Esophagus muscularis mucosa (tissue), 4 donors: ENCODE measurements at regions not wholly inside any gene's neighbourhood (a gene's known extent, or its start where the extent isn't known, plus 50 kb on each side); places are given as distances from the start of the nearest gene placed in this dataset.
"Not testable (repeated sequence)": the region's sequence is repeated elsewhere in the genome, so short reads cannot be mapped to it uniquely, and the experiment has no call there.

Experiments
- DNase-seq: peaks from one replicate; pipeline ENCODE4 v3.0.0-alpha.2; 2017; ENCODE audit errors: extremely low spot score
- H3K27ac ChIP-seq, 4 donors: fragments of 200-600 bp; sonication (generic); replicated peaks in 1 of 4; 1 replicate in 3 of 4; 2 replicates in 1 of 4; pipeline ENCODE4 v1.5.1; 2016 to 2019; ENCODE audit warnings: mild to moderate bottlenecking in 1 of 4
- H3K27me3 ChIP-seq, 4 donors: fragments of 200-600 bp; sonication (generic); one replicate each; pipeline versions ENCODE4 v1.5.1 to v1.6.0; 2016 to 2019
- H3K36me3 ChIP-seq, 4 donors: fragments of 200-600 bp; sonication (generic); one replicate each; pipeline ENCODE4 v1.5.1; 2016 to 2019
- H3K4me1 ChIP-seq, 4 donors: fragments of 200-600 bp; sonication (generic); one replicate each; pipeline ENCODE4 v1.5.1; 2016 to 2019
- H3K4me3 ChIP-seq, 4 donors: fragments of 200-600 bp; sonication (generic); 1 replicate in 2 of 4; 2 replicates in 2 of 4; pipeline ENCODE4 v1.5.1; 2016 to 2019; ENCODE audit warnings: mild to moderate bottlenecking in 4 of 4, moderate library complexity in 1 of 4
- H3K9me3 ChIP-seq, 4 donors: fragments of 200-600 bp; sonication (generic); 1 replicate in 3 of 4; 2 replicates in 1 of 4; pipeline ENCODE4 v1.5.1; 2016 to 2019
- EP300 ChIP-seq: sonication (generic); formaldehyde crosslinking; IDR thresholded peaks from one replicate; pipeline ENCODE4 v1.6.1; 2017; ENCODE audit warnings: antibody characterized with exemption
- POLR2A ChIP-seq: fragments of 450-650 bp; IDR thresholded peaks from one replicate; pipeline ENCODE4 v1.6.1; 2017; ENCODE audit warnings: antibody characterized with exemption, moderate library complexity, mild to moderate bottlenecking, low read depth
- POLR2AphosphoS5 ChIP-seq, 2 donors: sonication (generic); formaldehyde crosslinking; IDR thresholded peaks; one replicate each; pipeline ENCODE4 v1.6.1; 2017; ENCODE audit warnings: antibody characterized with exemption in 2 of 2
- WGBS: methylation state at CpG from one replicate; pipeline ENCODE4 v1.1.5; 2018; 5-methylcytosine and 5-hydroxymethylcytosine counted together
- intact Hi-C: fragments of 100-400 bp; cut with DNase I; formaldehyde crosslinking; loops from one replicate; pipeline ENCODE4 v1.15.1; 2023
- TF ChIP-seq, protein P1 (sequence below), 3 experiments: fragments of 200-600 bp in 2 of 3; fragments of 450-650 bp in 1 of 3; sonication (generic) in 2 of 3; IDR thresholded peaks; one replicate each; pipeline ENCODE4 v1.5.1; 2017 to 2019; ENCODE audit warnings: antibody characterized with exemption in 3 of 3, mild to moderate bottlenecking in 2 of 3, moderate library complexity in 1 of 3

DNA sequence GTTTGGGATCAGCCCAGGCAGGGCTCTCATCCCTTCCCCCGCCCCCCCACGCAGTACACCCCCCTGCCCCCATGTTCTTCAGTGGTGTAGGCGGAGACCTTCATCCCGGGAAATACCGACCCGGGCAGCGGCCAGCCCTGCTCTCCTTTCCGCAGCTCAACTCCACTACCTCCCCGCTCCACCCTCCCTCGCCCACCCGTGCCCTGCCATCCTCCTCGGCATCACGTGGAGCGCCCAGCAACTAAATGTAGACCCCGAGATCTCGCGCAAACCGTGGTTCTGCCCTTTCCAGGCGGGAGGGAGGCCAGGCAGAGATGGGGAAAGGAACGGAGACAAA, 1932.2 kb upstream of the DEFB115 start:
- peaks cover 0 to 1% (median under 1%) of the 10 kb centered on the region in 4 donors for H3K9me3 ChIP-seq
- H3K27me3 ChIP-seq = peaks cover 0 to 68% (median 0%) of the 10 kb centered on the region in 4 donors
- DNase-seq = peak; percentile 62
- intact Hi-C loops = no loop called here
- 77% methylated on average over 19 of the region's 20 CpGs for WGBS
- H3K27ac ChIP-seq = no peak overlapping the region
- TF ChIP-seq POLR2A = no peak
- TF ChIP-seq, protein P1, sequence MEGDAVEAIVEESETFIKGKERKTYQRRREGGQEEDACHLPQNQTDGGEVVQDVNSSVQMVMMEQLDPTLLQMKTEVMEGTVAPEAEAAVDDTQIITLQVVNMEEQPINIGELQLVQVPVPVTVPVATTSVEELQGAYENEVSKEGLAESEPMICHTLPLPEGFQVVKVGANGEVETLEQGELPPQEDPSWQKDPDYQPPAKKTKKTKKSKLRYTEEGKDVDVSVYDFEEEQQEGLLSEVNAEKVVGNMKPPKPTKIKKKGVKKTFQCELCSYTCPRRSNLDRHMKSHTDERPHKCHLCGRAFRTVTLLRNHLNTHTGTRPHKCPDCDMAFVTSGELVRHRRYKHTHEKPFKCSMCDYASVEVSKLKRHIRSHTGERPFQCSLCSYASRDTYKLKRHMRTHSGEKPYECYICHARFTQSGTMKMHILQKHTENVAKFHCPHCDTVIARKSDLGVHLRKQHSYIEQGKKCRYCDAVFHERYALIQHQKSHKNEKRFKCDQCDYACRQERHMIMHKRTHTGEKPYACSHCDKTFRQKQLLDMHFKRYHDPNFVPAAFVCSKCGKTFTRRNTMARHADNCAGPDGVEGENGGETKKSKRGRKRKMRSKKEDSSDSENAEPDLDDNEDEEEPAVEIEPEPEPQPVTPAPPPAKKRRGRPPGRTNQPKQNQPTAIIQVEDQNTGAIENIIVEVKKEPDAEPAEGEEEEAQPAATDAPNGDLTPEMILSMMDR (IDR thresholded peaks at IDR 0.05) = no peak
- TF ChIP-seq POLR2AphosphoS5 (IDR thresholded peaks at IDR 0.05) = no peak
- no peak for TF ChIP-seq EP300
- H3K36me3 ChIP-seq = no peaks in the 10 kb centered on the region
- peaks cover 0 to 14% (median 2%) of the 10 kb centered on the region in 4 donors for H3K4me1 ChIP-seq
- H3K4me3 ChIP-seq = peak overlapping the region in 1 of 4 donors; percentile 18

DNA sequence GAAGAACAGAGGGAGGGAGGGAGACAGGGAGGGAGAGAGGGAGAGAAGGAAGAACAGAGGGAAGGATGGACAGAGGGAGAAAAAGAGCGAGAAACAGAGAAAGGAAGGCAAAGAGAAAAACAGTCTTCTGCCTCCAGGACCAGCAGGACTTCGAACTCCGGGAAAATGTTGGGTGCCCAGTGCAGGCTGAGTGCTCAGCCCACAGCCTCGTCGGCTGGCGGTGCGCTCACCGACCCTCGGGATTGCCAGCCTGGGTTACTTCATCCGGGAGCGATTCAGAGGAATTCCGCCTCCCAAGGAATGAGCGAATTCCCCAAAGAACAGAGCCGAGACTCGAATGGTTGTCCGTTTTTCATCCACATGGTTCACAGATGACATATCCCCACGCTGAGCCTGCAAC, 1931.7 kb upstream of the DEFB115 start:
- H3K27ac ChIP-seq, H3K9me3 ChIP-seq, H3K36me3 ChIP-seq, intact Hi-C loops: not testable (repeated sequence)
- Histone ChIP-seq H3K4me1 (peaks cover 0 to 14% (median under 1%) of the 10 kb centered on the region in 4 donors), H3K4me3 (peak overlapping the region in 1 of 4 donors; percentile 18), H3K27me3 (peaks cover 0 to 68% (median 0%) of the 10 kb centered on the region in 4 donors)
- WGBS = 85% methylated on average over 14 of the region's 17 CpGs
- peak; percentile 53 for DNase-seq

DNA sequence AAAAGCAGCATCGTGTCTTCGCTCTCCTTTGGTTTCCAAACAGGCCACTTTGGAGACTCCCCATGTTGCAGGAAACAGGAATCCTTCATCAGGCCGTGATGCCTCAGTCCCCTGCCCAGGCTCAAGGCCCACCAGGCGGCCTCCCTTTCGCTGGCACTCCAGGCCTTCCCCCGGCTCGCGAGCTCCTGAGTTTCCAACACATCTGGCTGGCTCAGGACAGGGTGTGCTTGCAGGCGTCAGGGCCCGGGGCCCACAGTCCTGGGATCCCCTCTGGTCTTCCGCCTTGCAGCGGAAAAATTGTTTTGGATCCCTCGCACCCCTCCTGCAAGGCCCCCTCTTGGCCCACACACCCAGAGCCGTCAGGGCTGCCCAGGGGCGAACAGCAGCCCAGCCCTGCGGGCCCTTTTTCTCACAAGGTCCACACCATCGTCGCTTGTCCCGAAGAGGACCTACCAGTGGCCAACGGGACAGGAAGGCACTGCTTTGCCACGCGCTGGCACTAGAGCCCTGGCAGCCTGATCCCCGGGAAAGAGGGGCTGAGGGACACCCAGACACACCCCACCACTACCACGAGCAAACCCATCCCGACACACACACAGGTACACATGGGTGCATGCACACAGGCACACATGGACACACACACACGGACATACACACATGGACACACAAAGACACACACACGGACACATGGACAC, 1930.9 kb upstream of the DEFB115 start:
- Histone ChIP-seq H3K4me3 (no peak overlapping the region), H3K27ac (no peak overlapping the region), H3K36me3 (no peaks in the 10 kb centered on the region), H3K27me3 (peaks cover 0 to 73% (median 0%) of the 10 kb centered on the region in 4 donors), H3K4me1 (peaks cover 0 to 14% (median 0%) of the 10 kb centered on the region in 4 donors), H3K9me3 (peaks cover 0 to 14% (median 8%) of the 10 kb centered on the region in 4 donors)
- DNase-seq = peak; percentile 93
- intact Hi-C loops = no loop called here
- 76% methylated on average over 27 of the region's 27 CpGs for WGBS
- TF ChIP-seq, protein P1 (IDR thresholded peaks at IDR 0.05) = no peak
- TF ChIP-seq POLR2AphosphoS5 (IDR thresholded peaks at IDR 0.05) (no peak), EP300 (no peak), POLR2A (no peak)

DNA sequence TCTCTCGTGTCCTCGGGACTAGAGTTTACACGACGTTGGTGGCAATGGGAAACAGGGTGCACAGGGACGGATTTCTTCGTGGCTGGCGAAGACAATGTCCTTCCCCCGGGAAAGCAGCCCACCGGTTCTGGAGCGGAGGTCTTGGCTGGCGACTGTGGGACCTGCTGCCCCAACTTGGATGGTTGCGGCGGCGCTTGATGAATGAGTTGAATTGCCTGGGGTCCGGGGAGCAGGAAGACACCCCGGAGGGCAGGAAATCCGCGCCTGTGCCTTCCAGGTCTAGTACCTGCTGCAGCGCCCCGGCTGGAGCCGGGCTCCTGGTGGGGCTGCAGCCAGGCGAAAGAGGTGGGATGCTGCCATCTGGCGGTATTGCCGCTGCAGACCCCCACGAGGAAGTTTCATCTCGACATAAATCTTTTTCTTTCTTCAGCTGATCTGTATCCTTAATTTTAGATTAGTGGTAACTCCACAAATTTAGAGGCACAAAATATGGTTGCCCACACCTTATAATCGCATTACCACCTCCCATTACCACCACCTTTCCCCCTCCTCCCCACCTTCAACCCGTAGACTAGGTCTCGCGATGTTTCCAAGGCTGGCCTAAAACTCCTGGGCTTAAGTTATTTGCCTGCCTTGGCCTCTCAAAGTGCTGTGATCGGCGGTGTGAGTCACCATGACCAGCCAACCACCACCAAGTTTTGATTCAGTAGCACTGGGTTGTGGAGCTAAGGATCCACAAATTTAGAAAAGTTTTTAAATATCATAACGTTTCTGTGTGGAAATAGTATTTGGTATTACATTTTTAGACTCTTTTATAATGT, 1929.7 kb upstream of the DEFB115 start:
- H3K36me3 ChIP-seq, intact Hi-C loops, H3K27ac ChIP-seq, H3K4me3 ChIP-seq: not testable (repeated sequence)
- 47% methylated on average over 31 of the region's 33 CpGs for WGBS
- peaks cover 0 to 64% (median 0%) of the 10 kb centered on the region in 4 donors for H3K27me3 ChIP-seq
- H3K9me3 ChIP-seq = peaks cover 0 to 19% (median 8%) of the 10 kb centered on the region in 4 donors
- TF ChIP-seq, protein P1 (IDR thresholded peaks at IDR 0.05) = peak in 2 of 3 experiments; percentile 13 to 35
- DNase-seq = peak; percentile 93
- H3K4me1 ChIP-seq = peaks cover 0 to 14% (median 0%) of the 10 kb centered on the region in 4 donors

DNA sequence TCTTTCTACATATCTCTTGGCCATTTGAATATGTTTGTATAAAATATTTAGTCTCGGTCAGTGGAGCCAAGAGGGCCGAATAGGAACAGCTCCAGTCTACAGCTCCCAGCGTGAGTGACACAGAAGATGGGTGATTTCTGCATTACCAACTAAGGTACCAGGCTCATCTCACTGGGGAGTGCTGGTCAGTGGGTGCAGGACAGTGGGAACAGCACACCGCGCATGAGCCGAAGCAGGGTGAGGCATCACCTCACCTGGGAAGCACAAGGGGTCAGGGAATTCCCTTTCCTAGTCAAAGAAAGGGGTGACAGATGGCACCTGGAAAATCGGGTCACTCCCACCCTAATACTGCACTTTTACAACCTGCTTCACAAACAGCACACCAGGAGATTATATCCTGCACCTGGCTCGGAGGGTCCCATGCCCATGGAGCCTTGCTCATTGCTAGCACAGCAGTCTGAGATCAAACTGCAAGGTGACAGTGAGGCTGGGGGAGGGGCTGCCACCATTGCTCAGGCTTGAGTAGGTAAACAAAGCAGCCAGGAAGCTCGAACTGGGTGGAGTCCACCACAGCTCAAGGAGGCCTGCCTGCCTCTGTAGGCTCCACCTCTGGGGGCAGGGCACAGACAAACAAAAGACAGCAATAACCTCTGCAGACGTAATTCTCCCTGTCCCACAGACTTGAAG, 1926.9 kb upstream of the DEFB115 start:
- H3K36me3 ChIP-seq, intact Hi-C loops, H3K27ac ChIP-seq, H3K4me3 ChIP-seq, H3K4me1 ChIP-seq: not testable (repeated sequence)
- 52% methylated on average over 10 of the region's 10 CpGs for WGBS
- Histone ChIP-seq H3K27me3 (peaks cover 0 to 40% (median 0%) of the 10 kb centered on the region in 4 donors), H3K9me3 (peaks cover 0 to 19% (median 13%) of the 10 kb centered on the region in 4 donors)
- DNase-seq = peak; percentile 81
